IMR-90 (cell line): ENCODE measurements at regions not wholly inside any gene's neighbourhood (a gene's known extent, or its start where the extent isn't known, plus 50 kb on each side); places are given as distances from the start of the nearest gene placed in this dataset.

Source experiments
- ATAC-seq: fragments of 200-7000 bp; cut with Tn5 transposase; 2 replicates; pipeline ENCODE4 v1.9.1; 2020; ENCODE audit warnings: low read depth, mild to moderate bottlenecking, moderate library complexity
- BruUV-seq: library from RNA; stranded (reverse); fragments of 400-500 nt; replicated peaks from 2 replicates; lab custom pipeline; 2021; lab: Mats Ljungman, UMichigan
- CTCF ChIA-PET: fragments of 300-600 bp; formaldehyde crosslinking; extraction: SDS; loops from one replicate; lab custom pipeline; 2021; ENCODE audit warnings: antibody characterized with exemption; lab: Yijun Ruan, JAX
- POLR2A ChIA-PET: fragments of 300-600 bp; sonication (Branson Sonifier 250); formaldehyde crosslinking; loops from one replicate; lab custom pipeline; 2022; ENCODE audit warnings: antibody characterized with exemption; ENCODE audit not compliant: unreplicated experiment; lab: Charles Lee
- DNase-seq: peaks from one replicate; pipeline ENCODE4 v3.0.0; 2013
- H2AFZ ChIP-seq: replicated peaks from 2 replicates; pipeline ENCODE3; 2013; ENCODE audit warnings: low read length, mild to moderate bottlenecking; ENCODE audit not compliant: poor library complexity
- H2AK5ac ChIP-seq: 2 replicates; pipeline ENCODE4 v1.6.1; 2013; ENCODE audit warnings: low read depth, low read length, inconsistent platforms
- H2AK9ac ChIP-seq: replicated peaks from 2 replicates; pipeline ENCODE3; 2013; ENCODE audit warnings: mild to moderate bottlenecking, low read depth, low read length, moderate library complexity; ENCODE audit not compliant: poor library complexity
- H2BK120ac ChIP-seq: 2 replicates; pipeline ENCODE4 v1.6.1; 2013; ENCODE audit warnings: low read depth, low read length, inconsistent platforms
- H2BK15ac ChIP-seq: 3 replicates; pipeline ENCODE4 v1.6.1; 2013; ENCODE audit warnings: low read depth, low read length, inconsistent platforms
- H2BK20ac ChIP-seq: 2 replicates; pipeline ENCODE4 v1.6.1; 2013; ENCODE audit warnings: low read depth, mild to moderate bottlenecking, inconsistent platforms, low read length, moderate library complexity
- H2BK5ac ChIP-seq: 2 replicates; pipeline ENCODE4 v1.6.1; 2013; ENCODE audit warnings: mild to moderate bottlenecking, low read depth, low read length, inconsistent platforms; ENCODE audit not compliant: poor library complexity, severe bottlenecking
- H3K14ac ChIP-seq: replicated peaks from 2 replicates; pipeline ENCODE4 v1.6.1; 2013; ENCODE audit warnings: low read depth, low read length, inconsistent platforms
- H3K18ac ChIP-seq: 2 replicates; pipeline ENCODE4 v1.6.1; 2013; ENCODE audit warnings: low read depth, low read length, control low read depth
- H3K23ac ChIP-seq: 2 replicates; pipeline ENCODE4 v1.6.1; 2013; ENCODE audit warnings: low read depth, low read length, inconsistent platforms
- H3K27ac ChIP-seq: 2 replicates; pipeline ENCODE4 v1.5.1; 2013; ENCODE audit warnings: mild to moderate bottlenecking, control low read depth, low read length; ENCODE audit not compliant: insufficient read depth
- H3K27me3 ChIP-seq: 2 replicates; pipeline ENCODE4 v1.6.1; 2013; ENCODE audit warnings: low read length; ENCODE audit not compliant: control insufficient read depth, insufficient read depth
- H3K36me3 ChIP-seq: 2 replicates; pipeline ENCODE4 v1.6.1; 2013; ENCODE audit warnings: low read length, mixed read lengths; ENCODE audit not compliant: control insufficient read depth, insufficient read depth
- H3K4ac ChIP-seq: 2 replicates; pipeline ENCODE4 v1.6.1; 2013; ENCODE audit warnings: low read depth, low read length, inconsistent platforms
- H3K4me1 ChIP-seq: 2 replicates; pipeline ENCODE4 v1.6.1; 2013; ENCODE audit warnings: low read length, mixed read lengths; ENCODE audit not compliant: control insufficient read depth, insufficient read depth
- H3K4me2 ChIP-seq: 2 replicates; pipeline ENCODE4 v1.6.1; 2013; ENCODE audit warnings: low read depth, mild to moderate bottlenecking, control low read depth, low read length, moderate library complexity
- H3K4me3 ChIP-seq: 2 replicates; pipeline ENCODE4 v1.5.1; 2013; ENCODE audit warnings: low read depth, mild to moderate bottlenecking, control low read depth, low read length, moderate library complexity; ENCODE audit not compliant: insufficient read depth
- H3K56ac ChIP-seq: 2 replicates; pipeline ENCODE4 v1.6.1; 2013; ENCODE audit warnings: low read length, inconsistent platforms; ENCODE audit not compliant: insufficient read depth; ENCODE audit errors: extremely low read depth
- H3K79me1 ChIP-seq, 2 experiments: 2 replicates each; pipeline ENCODE4 v1.6.1; 2013; ENCODE audit warnings: low read length in 2 of 2, inconsistent platforms in 1 of 2, low read depth in 1 of 2
- H3K9ac ChIP-seq: 2 replicates; pipeline ENCODE4 v1.6.1; 2013; ENCODE audit warnings: low read depth, low read length, control low read depth
- H3K9me1 ChIP-seq: 2 replicates; pipeline ENCODE4 v1.6.1; 2013; ENCODE audit warnings: low read length, inconsistent platforms; ENCODE audit not compliant: insufficient read depth
- H3K9me3 ChIP-seq: 2 replicates; pipeline ENCODE4 v1.6.1; 2013; ENCODE audit warnings: low read length; ENCODE audit not compliant: control insufficient read depth, insufficient read depth
- H4K20me1 ChIP-seq: 2 replicates; pipeline ENCODE4 v1.6.1; 2013; ENCODE audit warnings: low read length, inconsistent platforms; ENCODE audit not compliant: insufficient read depth
- H4K5ac ChIP-seq: 2 replicates; pipeline ENCODE4 v1.6.1; 2013; ENCODE audit warnings: mild to moderate bottlenecking, low read depth, low read length, control low read depth
- H4K8ac ChIP-seq, 2 experiments: 2 replicates each; pipeline ENCODE4 v1.6.1; 2013; ENCODE audit warnings: low read depth in 2 of 2, low read length in 2 of 2, control low read depth in 1 of 2, inconsistent platforms in 1 of 2
- H4K91ac ChIP-seq: 2 replicates; pipeline ENCODE4 v1.6.1; 2013; ENCODE audit warnings: low read depth, low read length, inconsistent platforms; ENCODE audit not compliant: insufficient read depth
- CHD1 ChIP-seq: IDR thresholded peaks from 2 replicates; pipeline ENCODE4 v1.6.1; 2012; ENCODE audit warnings: low read depth, low read length, improper control_type of control experiment
- MAZ ChIP-seq: IDR thresholded peaks from 2 replicates; pipeline ENCODE4 v1.6.1; 2012; ENCODE audit warnings: low read depth, mild to moderate bottlenecking, low read length, improper control_type of control experiment, moderate library complexity, borderline replicate concordance
- POLR2A ChIP-seq: IDR thresholded peaks from 2 replicates; pipeline ENCODE4 v1.6.1; 2012; ENCODE audit warnings: mild to moderate bottlenecking, low read depth, low read length
- WGBS, 2 experiments: methylation state at CpG; one replicate each; pipeline versions ENCODE4 v1.1.5 to v1.1.7; 2013; ENCODE audit warnings: missing lambda C conversion rate in 2 of 2; ENCODE audit not compliant: insufficient read length in 1 of 2; ENCODE audit errors: extremely low coverage in 2 of 2; 5-methylcytosine and 5-hydroxymethylcytosine counted together
- dilution Hi-C: fragments of 300-500 bp; cut with HindIII; formaldehyde crosslinking; loops from one replicate; pipeline ENCODE4 v1.14.3; 2018; ENCODE audit warnings: low sequenced_read_pairs; ENCODE audit not compliant: unreplicated experiment
- in situ Hi-C: fragments of 300-500 bp; cut with MboI; formaldehyde crosslinking; loops from 3 replicates; pipeline ENCODE4 v1.14.3; 2019; ENCODE audit warnings: low sequenced_read_pairs, inconsistent platforms, mixed read lengths
- intact Hi-C: fragments of 100-400 bp; cut with micrococcal nuclease; formaldehyde crosslinking; loops from 2 replicates; pipeline ENCODE4 v1.10.0; 2022

DNA sequence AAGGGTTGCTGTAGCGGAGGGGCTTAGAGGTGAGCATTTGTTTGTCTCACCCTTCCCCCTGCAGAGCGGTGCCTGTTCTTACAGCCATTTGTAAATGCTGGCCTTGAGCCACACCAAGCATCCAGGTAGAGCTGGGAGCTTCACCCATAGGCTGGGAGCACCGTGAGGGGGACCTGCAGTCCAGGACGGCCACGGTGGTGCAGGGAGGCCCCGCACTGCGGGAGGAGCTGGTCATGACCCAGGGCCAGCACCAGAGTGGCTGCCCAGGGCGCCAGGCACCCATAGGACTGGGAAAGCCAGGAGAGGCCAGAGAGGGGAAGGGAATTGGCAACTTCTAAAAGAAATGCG is 197.3 kb upstream of the ADAMTS16 start:
- no peak overlapping the region for H2AK5ac ChIP-seq
- H3K56ac ChIP-seq: no peak overlapping the region
- no peaks in the 10 kb centered on the region for H3K36me3 ChIP-seq
- H3K9me1 ChIP-seq: no peaks in the 10 kb centered on the region
- in situ Hi-C loops: no loop called here
- no peak overlapping the region for H4K91ac ChIP-seq
- TF ChIP-seq POLR2A: no peak
- TF ChIP-seq CHD1: no peak
- TF ChIP-seq MAZ: no peak
- H4K20me1 ChIP-seq: no peaks in the 10 kb centered on the region
- H3K27ac ChIP-seq: no peak overlapping the region
- CTCF ChIA-PET: no interaction called here
- intact Hi-C loops: no loop called here
- H2BK15ac ChIP-seq: no peak overlapping the region
- dilution Hi-C loops: no loop called here
- no peak overlapping the region for H3K4ac ChIP-seq
- no peak for DNase-seq
- no peak overlapping the region for H2BK5ac ChIP-seq
- H3K4me3 ChIP-seq: no peak overlapping the region
- no peak for ATAC-seq
- no peaks in the 10 kb centered on the region for H3K4me1 ChIP-seq
- no peak overlapping the region for H2BK120ac ChIP-seq
- no peaks in the 10 kb centered on the region for H3K27me3 ChIP-seq
- H4K8ac ChIP-seq: no peak overlapping the region
- no peak overlapping the region for H4K5ac ChIP-seq
- no peak overlapping the region for H2AFZ ChIP-seq
- H2BK20ac ChIP-seq: no peak overlapping the region
- no peak overlapping the region for H3K14ac ChIP-seq
- no peak overlapping the region for H3K23ac ChIP-seq
- H3K79me1 ChIP-seq: no peaks in the 10 kb centered on the region
- no peak overlapping the region for H3K18ac ChIP-seq
- H2AK9ac ChIP-seq: no peak overlapping the region
- no peak overlapping the region for H3K4me2 ChIP-seq
- BruUV-seq: no TSS peak
- WGBS, 2 experiments: 67% methylated on average over 2 of the region's 9 CpGs; no CpG with 5 or more reads in 1 of the 2 experiments
- POLR2A ChIA-PET: no interaction called here
- H3K9me3 ChIP-seq: peaks cover 24% of the 10 kb centered on the region
- no peak overlapping the region for H3K9ac ChIP-seq
